GM19328 (cell line): ENCODE measurements at regions not wholly inside any gene's neighbourhood (a gene's known extent, or its start where the extent isn't known, plus 50 kb on each side); places are given as distances from the start of the nearest gene placed in this dataset.

Source experiments
- ATAC-seq: cut with Tn5 transposase; IDR thresholded peaks from one replicate; pipeline ENCODE4 v1.9.1; 2021; ENCODE audit warnings: mild to moderate bottlenecking, moderate library complexity; ENCODE audit not compliant: unreplicated experiment

DNA sequence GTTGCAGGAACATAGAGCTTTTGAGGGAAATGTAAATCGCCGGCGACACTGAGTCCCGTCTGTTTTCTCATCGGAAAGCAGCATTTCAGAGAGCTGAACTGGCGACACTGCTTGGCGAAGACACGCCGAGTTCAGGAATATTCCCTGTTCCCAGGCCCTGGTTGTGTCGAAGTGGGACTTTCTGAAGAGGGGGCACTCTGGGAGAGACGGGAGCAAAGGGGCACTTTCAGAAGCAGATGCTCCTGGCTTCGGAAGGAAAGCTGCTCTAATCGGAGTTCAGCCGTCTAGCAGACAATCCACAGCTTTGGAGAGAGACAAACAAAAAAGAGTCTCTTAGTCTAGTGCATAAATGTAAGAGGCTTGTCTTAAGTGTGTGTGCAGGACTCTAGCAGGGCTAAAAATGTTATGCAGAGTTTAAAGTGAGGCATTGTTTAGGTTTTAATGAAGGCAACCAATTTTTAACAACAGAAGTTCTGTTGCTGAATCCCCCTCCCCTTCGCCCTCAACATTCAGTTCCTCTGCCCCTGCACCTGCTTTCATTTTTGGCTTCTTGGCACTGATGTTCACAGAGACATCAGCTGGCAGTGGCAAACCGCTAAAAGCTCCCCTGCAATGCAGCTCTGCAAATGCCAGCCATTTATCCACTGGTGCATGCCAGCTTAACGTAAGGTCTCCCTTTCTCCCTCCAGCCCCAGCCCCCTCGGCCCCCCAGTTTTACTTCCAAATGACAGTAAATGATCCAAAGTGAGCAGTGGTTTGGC, 289.5 kb upstream of the MPDZ start:
- no peak for ATAC-seq

DNA sequence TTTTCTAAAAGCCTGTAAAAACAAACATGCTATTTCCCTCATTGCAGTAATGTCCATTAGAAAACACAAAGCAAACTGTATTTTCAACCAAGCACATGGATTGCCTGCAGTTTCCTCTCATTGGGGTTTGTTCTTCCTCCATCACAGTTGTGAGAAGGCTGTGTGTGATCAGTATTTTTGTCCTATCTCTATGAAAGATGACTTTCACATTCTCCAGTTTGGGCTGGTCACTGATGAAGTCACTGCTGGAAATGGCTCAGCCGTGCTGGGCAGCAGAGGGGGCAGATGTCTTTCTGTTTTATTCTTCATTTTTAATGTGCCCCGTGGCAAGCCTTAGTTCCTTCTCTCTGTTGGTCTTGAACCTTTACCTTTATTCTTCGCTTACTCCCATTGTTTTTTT, 288.9 kb upstream of the MPDZ start:
- ATAC-seq: no peak

DNA sequence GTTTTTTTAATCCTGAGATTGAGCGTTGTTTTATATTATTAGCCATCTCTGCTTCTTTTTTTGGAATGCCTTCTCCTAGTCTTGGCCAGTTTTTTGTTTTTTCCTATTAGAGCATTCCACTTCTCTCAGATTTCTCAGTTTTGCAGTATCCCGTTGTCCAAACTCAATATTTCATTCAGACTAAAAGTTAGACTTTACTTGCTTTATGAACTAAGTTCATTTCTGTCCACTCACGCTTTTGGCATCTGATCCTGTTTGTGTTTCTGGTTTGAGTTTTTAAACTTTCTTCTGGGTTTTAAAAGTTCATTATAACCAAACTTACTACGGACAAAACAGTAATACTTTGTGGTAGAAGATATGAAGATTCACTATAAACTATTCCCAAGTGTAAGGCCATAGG, 288.3 kb upstream of the MPDZ start:
- ATAC-seq: no peak

DNA sequence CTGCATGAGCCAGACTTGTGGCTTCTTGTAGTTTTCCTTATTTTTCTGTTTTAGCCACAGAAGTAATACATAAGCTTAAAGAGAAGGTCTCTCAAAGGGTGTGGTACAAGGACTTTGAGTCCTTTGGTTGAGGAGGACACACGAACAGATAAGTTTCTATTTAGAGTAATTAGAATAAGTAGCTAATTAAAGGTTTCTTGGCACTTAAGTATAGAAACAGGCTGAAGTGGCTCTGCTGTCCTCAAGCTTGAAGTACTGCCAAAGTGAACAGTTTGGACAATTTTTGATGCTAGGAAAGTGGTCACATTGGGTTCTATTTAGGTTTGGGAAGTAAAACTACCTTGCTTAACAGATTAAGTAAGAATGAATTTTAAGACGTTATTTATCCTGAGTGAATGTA, 278.3 kb upstream of the MPDZ start:
- ATAC-seq: no peak

DNA sequence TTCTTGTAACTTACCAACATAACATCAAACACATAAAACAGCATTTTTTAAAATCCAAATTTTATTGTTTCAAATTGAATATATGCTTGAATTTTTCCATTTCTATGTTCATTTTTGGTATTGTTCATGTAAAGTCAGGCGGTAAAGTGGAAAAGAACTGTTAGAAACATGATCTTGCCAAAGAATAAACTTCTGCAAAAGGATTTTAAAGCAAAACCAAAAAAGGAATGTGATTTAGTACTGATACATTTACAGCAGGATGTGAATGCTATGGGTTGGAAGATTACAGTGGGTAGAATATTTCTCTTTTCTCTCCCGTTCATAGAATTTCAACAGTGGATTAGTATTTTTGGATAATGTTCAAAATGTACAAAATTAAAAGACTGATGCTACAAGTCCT, 277.2 kb upstream of the MPDZ start:
- ATAC-seq: no peak

DNA sequence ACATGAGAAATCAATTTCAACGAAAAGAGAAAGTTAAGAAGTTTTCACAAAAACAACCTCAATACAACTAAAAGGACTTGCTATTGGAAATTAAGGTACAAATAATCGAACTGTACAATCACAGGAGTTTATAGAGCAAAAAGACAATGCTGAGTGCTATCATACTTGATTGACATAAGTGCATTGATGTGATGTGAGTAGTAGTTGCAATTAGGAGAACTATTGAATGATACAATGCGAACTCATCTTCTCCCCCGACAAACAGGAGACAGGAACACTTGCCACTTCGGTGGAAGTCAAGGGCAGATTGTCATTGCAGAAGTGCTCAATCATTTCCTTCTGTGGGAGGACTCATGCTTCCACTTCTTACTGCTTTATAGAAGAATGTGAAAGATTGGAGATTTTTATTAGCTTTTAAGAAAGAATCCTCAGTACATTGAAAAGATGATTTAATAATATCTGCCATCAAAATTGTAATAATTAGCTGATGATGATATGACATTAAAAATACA, 276.6 kb upstream of the MPDZ start:
- no peak for ATAC-seq

DNA sequence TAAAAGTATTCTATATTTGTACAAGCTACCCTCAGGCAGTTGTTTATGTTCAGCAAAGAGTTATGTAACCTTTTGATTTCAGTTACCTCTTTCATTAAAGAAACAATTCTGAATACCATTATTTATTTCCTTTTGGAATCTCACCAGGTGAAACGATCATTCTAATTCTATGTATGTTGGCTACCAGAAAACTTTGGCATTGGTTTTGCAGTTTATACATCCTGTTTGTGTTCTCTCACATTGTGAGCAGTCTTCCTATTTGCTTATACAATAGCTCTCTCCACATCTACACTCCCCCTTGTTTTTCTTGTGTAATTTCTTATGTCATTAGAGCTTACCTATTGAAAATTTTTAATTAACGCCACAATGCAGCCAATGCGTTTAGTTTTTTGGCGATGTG, 276.0 kb upstream of the MPDZ start:
- ATAC-seq: no peak

DNA sequence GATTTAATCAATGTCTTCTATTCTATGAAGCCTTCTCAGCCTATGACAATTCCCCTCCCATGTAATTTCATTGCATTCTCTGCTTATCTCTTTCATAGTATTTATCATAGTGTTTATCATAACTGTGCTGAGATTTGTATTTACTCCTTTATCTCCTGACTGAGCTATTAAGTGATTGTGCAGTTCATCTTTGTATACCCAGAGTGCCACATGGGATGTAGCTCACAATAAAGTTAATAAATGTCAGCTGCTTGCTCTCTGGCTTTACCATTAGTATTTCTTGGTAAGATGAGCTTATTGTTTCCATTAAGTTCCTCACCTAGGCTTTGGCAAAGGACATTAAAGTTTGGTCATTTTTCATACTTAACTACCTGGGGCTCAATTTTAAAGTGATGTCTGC, 275.1 kb upstream of the MPDZ start:
- ATAC-seq: no peak

DNA sequence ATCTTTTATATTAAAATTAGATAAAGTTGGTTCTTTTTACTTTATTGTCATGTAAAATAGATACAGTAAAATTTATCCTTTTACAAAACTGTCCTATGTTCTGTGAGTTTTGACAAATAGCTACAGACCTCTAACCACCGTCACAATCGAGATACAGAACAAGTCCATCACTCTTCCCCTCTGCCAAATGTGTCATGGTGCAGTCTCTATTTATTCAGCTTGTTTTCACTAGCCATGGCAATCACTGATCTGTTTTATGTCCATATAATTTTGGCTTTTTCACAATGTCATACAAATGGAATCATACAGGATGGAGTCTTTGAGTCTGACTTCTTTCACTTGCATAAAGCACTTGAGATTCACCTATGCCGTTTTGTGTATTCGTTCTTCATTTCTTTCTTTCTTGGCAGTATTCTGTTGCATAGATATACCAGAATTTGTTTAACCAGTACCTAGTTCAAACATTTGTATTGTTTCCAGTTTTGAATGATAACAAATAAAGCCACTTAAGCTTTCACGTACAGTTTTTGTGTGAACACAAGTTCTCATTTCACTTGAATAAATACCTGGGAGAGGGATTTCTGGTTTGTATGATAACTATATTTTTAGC, 273.2 kb upstream of the MPDZ start:
- ATAC-seq: no peak

DNA sequence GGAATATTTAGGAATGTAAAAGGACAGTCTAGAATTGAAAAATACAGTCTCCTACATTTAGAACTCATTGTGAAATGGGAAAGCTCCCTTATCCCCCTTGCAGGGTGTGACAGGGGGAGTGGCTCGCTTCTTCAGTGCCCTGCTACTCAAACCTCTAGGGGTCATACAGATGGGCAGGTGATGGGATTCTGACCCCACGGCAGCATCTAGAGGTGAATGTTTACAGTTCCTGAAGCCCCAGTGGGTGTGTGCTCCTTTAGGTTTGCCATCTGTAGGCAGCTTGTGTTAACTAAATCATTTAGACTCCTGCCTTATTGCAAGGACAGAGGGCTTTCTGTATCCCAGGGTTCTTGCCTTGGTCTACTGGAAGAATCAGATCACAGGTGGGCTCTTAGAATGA, 271.0 kb upstream of the MPDZ start:
- ATAC-seq: no peak

DNA sequence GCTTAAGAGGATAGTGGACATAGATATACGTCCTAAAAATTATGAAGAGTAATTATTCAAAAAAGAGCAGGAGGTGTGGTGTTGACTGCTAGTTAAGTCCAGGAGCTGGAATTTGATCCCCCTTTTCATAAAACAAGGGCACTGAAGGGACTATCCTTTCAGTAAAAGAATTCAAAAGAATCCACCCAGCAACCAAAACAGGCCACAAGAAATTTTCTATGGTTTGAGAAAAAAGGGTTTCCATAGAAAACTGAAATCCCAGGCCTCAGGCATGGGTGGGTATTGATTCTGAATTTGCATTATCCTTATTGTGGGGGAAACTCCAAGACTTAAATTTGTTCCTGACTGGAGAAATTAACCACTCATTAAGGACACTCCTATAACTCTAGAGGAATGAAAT, 269.0 kb upstream of the MPDZ start:
- ATAC-seq: no peak

DNA sequence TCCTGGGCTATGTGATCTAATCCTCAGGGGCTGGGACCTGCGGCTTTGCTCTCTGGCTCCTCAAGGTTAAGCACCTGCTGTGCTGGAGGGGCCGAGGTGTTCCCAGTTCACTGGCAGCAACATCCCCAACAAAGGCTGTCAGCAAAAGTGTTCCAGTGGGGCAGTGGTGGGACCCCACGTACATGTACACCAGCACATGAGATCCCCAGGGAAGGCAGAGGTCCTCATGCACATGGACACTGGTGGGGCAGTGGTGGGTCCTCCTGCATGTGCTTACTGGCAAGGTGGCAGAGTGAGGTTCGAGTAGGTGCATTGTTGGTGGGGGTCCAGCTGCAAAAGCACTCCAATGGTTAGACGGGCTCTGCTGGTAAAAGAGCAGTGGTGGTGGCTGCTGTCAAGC, 255.6 kb upstream of the MPDZ start:
- no peak for ATAC-seq

DNA sequence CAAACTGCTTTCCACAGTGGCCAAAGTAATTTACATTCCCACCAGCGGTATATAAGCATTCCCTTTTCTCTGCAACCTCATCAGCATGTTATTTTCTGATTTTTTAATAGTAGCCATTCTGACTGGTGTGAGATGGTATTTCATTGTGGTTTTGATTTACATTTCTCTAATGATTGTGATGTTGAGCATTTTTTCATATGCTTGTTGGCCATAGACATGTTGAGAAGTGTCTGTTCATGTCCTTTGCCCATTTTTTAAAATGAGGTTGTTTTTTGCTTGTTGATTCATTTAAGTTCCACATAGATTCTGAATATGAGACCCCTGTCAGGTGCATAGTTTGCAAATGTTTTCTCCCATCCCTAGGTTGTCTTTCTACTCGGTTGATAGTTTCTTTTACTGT, 254.5 kb upstream of the MPDZ start:
- ATAC-seq: no peak

DNA sequence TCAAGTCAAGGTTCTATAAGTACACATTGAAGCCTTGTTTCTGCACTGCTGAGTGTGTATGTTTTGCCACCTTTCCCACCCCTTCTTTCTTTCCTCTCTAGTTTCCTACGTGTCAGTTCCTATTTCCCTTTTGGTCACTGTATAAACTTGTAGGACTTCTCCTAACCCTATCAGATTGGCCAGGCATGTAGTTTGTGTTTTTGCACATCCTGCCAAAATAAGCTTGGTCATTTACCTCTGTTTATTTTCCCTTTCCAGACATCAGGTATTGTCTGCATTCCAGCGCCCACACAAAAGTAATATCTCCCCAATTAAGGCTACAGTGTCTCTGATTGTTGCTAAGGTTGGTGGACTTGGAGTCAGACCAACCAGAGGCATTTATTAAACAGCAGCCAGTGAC, 252.9 kb upstream of the MPDZ start:
- no peak for ATAC-seq

DNA sequence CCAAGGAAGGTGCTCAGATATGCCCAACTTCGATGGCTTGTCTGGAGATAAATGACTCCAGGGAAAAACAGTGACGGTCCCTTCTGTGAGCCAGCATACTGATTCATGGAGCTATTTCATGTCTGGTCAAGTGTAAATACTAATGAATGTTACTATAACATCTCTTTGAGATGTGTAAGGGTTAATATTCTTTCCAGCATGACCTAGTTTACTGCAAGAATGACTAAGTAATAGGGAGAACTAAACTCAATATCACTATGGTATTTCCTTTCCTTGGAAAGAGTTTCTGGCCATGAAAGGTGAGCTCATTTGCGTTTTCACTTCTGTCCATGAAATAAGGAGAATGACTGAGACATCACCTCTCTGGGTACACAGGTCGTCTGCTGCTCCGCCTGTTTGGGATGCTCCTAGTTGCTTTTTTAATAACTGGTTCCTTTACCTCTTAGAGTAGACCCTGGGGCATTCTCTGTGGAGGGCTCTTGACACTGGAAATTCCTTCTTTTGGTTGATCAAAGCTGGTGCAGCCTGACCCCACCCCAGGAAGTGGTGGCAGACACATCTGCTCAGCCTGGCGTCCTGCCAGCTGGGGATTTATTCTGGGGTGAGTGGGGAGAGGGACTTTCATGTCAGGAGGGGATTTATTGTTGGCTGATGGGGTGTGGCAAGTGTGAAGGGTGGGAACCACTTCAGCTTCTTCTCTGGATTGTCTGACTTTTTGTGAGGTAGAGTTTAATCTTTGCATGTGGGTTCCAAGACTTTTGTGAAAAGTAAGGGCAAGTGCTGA, 250.0 kb upstream of the MPDZ start:
- ATAC-seq: no peak

DNA sequence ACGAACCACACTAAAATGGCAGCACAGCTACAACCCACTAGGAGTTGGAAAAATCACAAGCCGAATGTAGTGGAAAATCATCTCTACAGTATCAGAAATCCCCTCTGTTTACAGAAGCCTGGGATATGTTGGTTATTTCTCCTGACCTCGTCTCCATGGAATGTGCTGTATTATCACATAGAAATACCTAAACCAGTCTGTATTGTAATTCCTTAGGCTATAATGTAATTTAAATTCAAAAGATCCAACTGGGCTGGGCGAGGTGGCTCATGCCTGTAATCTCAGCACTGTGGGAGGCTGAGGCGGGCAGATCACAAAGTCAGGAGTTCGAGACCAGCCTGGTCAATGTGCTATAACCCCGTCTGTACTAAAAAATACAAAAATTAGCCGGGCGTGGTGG, 244.8 kb upstream of the MPDZ start:
- ATAC-seq: no peak

DNA sequence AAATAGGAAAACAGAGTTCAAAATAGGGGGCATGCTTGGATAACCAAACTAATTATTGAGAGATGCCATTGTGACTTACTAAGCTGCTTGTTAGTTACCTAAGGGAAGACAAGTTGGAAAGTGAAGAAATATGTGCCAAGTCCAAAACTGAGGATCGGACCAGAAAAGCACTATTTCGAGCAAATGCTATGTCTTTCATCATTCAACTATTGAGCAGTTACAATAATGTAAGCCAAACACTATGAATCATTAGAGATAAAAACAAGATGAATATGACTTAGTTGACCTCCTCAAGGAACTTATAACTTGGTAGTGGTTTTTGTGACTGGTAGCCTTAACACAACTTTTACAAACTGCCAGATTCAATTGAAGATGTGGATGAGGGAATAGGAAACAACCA, 240.6 kb upstream of the MPDZ start:
- no peak for ATAC-seq

DNA sequence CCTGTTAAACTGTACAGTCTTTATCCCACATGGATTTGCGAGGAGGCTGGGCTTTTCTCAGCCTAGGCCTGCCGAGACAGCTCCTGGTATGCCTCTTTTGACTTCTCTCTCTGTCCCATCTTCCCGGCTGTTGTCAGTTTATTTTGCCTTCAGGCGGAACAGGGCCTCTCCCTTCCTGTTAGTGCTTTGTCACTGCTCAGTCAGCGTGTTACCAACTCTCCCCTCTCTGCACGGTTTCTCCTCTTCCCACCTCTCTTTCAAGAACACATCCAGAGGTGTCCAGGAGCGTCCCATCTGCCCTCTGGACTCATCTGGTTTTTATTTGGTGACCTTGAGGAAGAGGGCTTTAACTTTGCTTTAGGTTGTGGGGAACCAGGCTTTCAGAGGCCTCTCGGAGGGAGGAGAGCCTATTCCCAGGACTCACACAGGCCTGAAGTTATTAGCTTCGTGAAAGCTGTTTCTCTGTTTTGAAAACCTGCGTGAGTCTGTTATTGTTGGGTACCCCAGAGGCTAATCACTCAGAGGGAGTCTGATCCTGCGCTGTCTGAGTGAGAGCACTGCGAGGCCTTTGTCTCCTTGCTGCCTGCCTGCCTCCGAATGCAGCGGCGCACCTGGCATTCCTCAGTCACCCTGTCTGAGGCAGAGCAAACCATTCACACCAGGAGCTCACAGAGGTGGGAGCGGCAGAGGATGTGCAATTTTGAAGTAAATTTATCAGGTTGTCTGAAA, 234.4 kb upstream of the MPDZ start:
- ATAC-seq: no peak

DNA sequence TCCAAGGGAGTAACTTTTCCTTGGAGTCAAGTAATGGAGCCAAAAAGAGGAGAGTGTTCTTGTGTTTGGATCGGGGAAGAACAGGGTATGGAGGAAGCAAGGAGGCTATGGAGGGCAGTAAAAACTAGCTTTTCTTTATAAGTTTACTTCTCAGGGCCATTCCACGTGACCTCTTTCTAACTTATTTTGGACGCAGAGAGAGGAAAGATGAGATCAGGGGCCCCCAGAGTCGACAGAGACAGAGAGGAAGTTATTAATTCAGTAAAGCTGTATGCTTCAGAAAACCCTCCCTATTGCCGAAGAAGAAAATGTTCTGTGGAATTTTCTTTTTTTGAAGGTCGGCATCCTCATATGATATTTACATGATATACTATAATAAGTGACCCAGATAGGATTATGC, 233.8 kb upstream of the MPDZ start:
- no peak for ATAC-seq

DNA sequence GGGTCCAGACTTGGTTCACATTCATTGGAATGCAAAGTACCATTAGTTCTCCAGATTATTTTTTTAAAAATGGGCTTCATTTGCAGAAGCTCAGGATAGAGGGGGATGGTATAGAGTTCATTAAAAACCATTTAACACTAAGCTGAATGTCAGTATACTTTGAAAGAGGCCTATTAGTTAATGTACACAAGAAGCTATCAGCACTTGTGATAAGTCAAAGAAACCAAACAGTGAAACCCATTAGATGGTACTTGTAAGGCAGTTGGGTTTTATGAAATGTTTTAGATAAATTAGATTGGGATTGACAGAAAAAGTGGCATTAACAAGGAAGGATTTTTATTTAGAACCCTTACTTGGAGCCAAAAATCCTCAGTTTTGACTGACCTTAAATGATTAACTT, 229.2 kb upstream of the MPDZ start:
- ATAC-seq: no peak

DNA sequence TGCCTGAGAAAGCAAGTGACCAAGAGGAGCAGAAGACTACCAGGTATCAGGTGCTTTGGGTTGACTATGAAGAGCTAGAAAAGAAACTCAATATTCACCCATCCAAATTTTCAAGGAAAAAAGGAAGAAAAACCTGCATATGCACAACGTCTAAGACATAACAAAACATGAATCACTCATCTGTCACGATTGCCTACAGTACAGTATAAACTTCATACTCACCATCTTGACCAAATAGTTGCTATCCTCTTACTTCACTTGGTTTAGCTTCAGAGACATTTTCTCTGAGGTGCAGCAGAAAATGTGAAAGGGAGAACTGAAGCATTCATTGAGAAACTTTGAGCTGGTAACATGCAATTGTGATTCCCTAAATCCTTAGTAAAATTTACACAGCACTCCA, 228.6 kb upstream of the MPDZ start:
- ATAC-seq: no peak
